HG03558 (cell line): ENCODE measurements at regions not wholly inside any gene's neighbourhood (a gene's known extent, or its start where the extent isn't known, plus 50 kb on each side); places are given as distances from the start of the nearest gene placed in this dataset.

Experiments
- ATAC-seq: cut with Tn5 transposase; IDR thresholded peaks from one replicate; pipeline ENCODE4 v1.9.1; 2021; ENCODE audit warnings: moderate number of reproducible peaks; ENCODE audit not compliant: unreplicated experiment; ENCODE audit errors: extremely low read depth

DNA sequence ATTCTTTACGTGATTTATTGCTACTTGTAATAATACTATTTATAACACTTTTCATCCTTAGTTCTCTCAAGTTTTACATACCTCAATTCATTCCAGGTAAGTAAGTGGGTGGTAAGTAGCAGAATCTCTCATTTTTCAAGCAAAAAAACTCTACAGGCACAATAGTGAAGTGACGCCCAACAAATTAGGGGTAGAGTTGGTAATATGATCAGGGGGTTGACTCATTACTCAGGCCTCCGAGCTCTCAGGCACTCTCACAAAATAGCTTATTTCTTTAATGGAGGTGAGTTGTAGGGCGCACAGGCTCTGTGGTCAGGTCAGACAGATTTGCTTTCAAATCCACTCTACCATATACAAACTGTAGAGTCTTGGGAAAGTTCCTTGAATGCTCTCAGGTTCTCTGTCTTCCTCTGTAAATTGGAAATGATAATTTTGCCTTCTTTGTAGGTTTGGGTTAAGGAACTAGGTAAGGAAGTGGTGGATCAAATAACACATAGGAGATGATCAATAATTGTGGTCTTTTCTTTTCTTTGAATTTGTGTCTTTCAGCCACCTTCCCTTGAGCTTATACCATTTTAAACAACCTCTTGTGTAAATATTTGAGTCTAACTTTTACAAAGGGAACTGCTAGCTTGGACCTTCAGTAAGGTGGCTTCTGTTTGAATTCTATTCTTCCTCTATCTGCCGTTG is 134.9 kb upstream of the LEF1 start:
- no peak for ATAC-seq

DNA sequence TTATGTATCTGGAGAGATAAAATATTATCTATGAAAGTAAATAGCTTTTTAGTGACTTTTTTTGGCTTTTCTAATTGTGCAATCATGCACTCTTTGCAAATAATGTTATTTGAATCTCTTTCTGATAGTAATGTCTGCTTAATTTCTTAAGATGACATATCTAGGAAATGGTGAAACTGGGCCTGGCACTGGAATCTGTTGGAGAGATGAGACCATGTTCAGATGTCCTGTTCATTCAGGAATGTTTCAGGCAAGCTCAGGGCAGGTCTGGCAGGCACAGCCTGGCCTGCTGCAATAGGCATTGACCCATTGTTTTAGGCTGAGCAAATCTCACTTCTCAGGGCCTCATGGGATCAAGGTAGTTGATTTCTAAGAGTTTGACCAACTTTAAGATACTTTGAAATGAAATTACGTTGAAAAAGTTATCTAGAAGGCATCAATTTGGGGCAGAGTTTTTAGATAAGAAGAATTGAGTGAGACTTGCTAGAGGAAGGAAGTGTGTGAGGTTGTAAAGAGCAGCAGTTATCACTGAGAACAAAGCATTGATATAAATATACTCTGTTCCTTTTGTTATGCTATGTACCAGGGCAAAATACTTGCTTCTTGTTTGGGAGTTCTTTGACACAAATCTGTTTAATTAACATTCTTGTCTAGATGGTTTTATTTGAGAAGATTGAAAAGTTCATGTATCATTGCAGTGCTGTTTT is 133.0 kb upstream of the LEF1 start:
- no peak for ATAC-seq

DNA sequence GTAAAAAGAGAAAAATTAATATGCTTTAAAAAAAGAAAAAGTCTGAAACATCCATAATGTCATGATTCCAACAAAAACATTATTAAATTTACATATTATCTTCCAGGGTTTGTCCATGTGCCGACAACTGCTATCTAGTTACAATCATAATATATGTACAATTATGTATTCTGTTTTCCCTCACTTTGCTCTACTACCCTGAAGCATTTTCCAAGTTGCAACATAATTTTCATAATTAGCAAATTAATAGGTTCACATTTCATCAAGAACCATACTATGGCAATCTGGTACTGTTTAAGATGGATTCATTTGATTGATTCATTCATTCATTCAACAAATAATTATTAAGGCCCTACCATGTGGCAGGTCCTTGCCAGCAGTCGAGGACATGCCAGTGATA is 128.9 kb upstream of the LEF1 start:
- ATAC-seq, result no peak

DNA sequence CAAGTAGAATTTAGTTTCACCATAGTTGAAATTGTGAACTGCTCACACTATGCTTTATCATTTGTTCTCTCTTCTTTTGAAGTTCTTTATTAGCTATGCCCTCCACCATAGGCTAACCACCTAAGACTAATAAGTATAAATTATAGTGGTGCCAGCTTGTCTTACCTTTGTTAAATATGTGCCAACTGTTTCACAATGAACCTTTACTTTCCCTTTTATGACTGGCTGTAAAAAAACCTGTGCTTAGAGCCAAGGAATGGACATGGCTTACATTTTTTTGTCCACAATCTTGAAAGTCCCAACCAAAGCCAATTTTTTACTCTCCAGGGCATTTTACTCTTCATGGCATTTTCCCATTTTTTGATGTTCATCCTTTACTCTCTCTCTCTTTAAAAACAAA is 123.5 kb upstream of the LEF1 start:
- ATAC-seq, result no peak

DNA sequence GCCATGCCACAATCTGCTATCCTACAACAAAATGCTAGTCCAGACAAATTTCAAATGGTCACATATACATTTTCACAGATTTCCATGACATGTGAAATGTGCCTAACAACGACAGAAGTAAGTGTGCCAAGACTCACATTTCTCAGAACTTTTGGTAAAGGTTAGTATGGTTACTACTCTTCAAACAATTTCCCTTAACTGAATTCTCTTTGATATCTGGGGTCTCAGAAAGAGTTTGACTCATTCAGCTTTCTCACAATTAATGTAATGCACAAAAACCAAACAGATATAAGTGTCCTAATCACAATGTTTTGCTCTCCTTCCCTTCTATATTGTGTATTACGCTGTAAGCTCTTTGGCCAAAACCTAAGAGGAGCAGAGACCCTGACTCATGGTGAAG is 122.4 kb upstream of the LEF1 start:
- no peak for ATAC-seq

DNA sequence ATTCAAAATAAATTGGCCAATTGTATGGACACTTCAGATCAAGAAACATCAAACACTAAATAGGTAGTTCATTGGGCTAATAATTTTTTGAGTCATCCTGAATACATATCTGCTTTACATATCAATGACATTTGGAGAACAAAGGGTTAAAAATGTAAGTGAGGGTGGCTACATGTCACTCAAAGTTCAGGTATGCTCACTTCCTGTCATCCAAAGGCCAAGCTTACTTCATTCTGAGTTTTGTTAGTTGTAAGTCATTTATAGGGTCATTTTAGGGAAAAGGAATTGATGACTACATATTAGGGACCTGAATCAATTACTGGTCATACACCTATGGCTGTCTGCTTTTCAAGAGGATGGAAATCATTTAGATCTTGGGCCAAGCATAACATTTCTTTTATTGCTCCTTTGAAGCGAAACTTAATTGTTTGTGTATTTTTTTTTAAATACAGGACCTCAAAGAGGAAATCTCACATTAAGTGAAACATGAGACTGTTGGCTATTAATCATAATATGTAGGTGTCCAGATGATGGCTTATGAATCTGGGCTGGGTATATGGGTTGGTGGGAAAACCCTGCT is 119.2 kb upstream of the LEF1 start:
- no peak for ATAC-seq

DNA sequence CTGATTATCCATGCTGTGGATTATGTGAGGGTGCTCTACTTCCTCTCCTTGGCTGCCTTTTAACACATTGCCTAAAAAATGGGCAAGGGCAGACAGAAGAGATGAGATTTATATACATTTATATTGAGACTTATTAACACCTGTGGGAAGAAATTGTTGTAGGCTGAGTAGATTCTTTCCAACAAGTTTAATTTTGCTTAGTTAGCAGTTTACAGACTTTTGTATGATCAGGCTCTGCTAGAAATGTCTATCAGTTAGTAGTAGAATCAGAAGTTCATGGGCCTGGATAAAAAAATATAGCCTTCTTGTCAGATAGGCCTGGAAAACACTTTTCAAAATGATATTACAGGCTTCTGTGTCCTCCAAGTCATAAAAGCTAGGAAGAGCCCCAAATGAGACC is 111.3 kb upstream of the LEF1 start:
- ATAC-seq, result no peak

DNA sequence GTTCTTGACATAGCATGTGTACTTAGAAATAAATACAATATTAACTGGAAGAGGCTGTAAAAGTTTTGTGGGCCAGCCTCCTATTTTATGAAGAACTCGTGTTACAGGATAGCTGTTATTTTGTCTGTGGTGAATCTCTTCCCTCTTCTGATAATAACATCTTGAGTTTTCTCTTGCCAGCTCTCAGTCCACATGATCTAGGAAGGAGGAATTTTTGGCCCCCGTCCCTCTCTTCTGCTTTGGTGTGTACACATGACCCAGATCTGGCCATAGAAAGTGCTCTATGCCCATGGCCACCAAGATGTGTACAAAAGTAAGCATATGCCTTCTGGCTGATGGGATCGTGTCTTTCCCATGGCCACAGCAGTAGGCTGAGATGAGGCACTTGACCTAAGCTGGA is 108.0 kb upstream of the LEF1 start:
- no peak for ATAC-seq

DNA sequence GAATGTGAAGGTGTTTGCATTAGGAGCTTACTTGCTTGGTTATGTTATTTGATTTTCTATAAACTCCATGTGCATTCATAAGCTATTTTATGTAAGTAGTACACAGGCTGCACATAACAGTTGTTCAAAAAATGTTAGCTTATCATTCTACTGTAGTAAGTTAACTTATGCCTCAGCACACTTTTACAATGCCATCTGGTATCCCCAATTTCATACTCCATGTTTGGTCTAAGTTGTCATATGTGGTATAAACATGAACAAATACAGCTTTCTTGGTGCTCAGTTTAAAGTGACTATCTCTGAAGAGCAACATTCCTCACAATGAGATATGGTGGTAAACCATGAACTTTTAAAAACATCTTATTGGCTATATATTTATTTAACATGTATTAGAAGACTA is 104.3 kb upstream of the LEF1 start:
- no peak for ATAC-seq

DNA sequence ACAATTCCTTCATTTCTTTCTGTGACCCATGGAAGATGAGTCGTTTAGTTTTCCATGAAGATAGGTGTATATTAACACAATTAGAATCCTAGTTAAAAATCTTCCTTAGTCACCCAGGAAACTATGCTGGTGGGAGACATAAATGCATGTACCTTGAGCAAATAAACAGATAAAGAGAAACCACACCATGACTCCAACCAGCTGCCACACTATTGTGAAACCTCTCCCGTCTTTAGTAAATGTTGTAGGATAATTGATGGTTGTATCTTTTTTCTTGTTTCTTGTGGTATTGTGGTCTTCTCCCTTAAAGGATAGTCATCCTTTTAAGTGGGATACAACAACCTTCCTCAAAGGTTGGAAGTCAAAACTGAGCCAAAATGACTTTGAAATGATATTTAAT is 103.8 kb upstream of the LEF1 start:
- no peak for ATAC-seq

DNA sequence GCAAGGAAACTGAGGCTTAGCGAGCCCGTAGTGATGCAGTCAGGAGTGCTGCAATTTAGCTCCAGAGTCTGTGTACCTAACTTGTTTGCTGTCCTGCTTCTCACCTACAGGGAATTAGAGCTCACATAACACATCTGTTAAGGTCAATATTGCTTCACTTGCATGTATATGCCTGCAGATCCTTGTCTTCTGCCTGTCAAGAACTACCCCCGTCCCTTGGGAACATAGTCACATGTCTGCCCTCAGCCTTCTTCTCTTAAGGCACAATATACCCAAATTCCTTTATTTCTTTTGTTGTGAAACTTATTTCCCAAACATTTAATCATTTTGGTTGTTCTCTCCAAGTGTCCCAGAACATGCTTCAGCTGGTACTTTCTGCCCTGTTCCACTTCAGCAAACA is 103.3 kb upstream of the LEF1 start:
- no peak for ATAC-seq

DNA sequence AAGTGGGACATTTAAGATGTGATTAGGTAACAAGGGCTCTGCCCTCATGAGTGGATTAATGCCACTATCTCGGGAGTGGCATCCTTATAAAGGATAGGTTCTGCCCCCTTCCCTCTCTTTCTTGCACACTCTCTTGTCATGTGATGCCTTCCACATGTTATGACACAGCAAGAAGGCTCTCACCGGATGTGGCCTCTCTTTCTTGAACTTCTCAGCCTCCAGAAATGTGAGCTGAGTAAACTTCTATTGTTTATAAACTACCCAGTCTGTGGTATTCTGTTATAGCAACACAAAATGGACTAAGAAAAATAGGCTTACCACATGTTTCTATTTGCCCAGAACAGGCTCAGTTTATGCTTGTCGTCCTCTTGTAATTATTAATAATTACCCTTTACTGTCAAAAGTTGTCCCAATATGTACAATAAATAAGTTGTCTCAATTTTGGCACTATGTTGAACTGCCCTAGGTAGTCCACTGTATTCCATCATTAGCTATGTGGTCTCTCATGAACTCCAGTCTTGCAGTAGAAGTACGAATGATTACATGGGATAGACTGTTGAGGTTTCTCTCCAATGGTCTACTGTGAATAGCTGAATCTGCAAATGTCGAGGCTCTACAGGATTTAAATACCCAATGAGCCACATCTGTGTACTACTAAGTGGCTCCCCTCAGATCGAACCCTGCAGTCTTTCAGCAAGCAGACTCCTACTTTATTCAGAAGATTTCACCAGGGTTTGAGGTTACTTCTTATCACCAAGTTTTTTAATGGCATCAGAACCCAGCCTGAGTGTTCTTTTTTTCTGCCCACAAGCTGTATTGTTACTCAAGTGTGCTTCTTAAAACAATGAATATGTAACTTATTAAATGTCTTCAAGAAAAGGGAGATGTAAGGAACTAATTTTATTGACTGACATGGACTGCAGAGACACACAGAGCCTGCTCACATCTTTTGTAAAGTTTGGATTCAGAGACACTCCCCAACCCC is 102.0 kb upstream of the LEF1 start:
- ATAC-seq, result no peak

DNA sequence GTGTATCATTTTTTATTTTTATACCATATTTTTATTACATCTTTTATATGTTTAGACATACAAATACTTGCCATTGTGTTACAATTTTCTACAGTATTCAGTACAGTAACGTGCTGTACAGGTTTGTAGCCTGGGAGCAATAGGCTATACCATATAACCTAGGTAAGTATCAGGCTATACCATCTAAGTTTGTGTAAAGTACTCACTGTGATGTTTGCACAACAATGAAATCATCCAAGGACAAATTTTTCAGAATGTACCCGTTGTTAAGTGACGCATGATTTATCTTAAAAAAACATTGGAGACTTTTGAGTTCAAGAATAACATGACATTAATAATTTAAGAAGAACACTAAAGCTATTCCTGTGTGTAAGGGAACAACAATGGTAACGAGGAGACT is 96.0 kb upstream of the LEF1 start:
- ATAC-seq, result no peak

DNA sequence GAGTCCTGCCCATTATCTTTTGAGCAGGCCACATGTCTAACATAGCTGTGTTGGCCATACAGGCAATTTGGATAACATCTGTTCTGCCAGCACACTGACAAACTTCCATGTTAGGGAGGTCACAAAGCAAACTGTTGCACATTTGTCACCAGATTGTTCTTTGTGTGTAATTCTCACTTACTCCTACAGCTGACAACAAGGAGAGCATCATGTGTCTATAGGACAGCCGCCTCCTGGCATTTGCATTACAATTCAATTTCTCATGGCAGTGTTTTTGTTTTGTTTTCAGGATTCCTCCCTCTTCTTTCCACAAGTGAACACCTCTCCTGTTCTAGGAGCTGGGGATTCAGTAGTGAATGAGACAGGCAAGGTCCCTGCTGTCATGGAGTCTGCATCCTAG is 94.3 kb upstream of the LEF1 start:
- no peak for ATAC-seq

DNA sequence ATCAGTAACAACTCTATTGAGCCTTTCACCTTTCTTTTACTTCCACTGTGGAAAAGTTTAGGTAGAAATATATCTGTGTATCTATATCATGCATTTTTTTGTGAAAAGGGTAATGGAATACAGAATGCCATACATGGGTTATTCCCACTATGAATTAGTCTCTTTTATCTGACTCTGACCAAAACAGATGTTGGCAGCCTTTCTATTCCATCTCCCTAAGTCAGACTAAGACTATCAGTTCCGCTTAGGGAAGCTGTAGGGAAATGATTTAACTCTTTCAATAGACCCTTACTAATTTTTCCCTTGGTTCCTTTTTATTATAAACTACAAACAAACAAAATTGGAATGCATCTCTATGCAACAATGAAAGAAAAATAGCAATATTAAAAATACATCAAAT is 92.3 kb upstream of the LEF1 start:
- ATAC-seq, result no peak

DNA sequence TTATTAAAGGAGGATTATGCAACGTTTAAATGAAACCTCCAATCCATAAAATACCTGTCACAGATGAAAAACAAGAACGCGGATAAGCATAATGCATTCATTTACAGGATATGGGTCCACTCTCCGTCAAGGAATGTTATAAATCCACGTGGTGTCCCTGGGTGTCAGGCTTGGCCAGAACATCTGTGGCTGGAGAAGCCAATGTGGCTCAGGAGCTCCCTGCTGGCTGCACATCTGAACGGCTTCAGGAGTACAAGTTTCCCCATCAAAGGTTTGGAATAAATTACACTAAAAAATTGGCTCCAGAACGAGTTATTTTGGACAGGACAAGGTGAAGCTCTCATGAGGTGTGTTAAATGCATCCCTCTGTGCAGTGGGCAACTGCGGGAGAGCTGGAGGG is 87.8 kb upstream of the LEF1 start:
- no peak for ATAC-seq

DNA sequence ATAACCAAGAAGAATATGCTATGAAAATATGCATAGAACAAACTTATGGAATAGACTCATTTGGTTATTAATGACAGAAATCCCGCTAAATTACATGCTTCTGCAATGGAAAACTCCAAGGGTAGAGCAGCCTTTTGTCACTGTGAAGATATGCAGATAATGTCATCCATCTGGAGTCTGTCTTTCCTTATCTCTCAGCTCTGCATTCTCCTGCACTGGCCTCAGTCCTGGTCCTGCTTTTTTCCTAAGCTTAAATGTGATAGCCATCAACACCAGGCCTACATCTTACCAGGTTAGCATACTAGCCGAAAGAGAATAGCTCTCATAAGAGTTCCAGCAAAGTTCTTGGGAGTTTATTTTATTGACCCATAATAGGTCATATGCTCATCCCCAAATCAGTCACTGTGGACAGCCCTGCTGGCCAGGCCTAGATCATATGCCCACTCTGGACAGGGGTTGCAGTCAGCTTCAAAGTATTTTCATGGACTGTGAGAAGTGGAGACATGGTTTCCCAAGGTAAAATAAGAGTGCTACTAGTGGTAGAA is 86.5 kb upstream of the LEF1 start:
- no peak for ATAC-seq

DNA sequence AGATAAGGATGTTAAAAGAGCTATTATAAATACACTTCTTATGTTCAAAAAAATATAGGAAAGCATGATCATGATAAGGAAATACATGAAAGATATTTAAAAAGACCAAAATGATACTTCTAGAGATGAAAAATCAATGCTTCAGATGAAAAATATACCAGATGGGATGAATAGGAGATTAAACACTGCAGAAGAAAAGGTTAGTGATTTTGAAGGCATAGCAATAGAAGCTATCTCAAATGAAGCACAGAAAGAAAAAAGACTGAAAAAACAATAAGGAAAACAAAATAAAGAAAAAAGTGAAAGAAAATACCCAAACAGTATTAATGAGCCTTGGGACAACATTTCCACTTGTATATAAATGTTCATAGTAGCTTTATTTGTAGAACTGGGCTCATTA is 80.7 kb upstream of the LEF1 start:
- no peak for ATAC-seq

DNA sequence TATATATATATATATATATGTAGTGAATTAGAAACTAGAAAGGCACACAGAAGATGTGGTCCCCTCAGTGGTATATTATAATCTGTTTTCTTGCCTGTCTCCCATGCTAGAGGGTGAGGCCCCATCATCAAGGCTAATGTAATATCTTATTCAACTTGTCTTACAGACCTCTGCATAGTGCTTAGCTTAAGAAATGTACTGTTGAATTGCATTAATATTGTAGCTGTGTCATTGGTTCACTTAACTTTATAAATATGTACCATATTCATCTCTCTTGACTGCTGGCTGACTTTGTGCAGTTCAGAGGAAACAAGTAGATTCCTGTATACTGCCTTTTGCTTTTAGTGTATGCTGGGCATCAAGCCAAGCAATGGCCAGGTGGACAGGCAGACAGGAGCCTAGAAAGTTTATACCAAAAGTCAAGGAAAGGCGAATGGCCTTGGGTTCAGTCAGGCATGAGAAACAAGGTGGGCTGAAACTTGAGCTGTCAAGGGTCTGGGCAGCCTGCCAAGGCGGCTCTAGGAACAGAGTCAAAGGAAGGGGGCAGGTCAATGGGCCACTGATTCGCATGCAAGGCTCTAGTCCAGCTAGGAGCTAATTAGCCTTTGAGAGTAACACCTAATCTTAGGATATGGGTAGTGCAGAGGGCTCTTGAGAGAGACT is 78.8 kb upstream of the LEF1 start:
- ATAC-seq, result no peak

DNA sequence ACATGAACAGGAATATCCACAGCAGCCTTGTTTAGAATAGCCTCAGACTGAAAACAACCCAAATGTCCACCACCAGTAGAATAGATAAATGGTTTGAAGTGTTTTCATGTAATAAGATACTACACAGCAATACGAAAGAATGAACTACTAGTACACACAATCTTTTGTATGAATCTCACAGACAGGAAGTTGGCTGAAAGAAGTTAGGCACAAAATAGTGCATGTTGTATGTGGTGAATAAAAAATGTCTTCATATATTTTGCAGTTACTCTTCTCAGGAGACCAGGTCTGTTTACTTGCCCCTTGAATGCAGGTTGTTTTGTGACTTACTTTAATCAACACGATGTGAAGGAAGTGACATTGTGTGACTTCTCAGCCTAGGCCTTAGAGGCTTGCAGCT is 75.9 kb upstream of the LEF1 start:
- no peak for ATAC-seq
